Adrenal gland (tissue), 5 donors: ENCODE measurements at regions not wholly inside any gene's neighbourhood (a gene's known extent, or its start where the extent isn't known, plus 50 kb on each side); places are given as distances from the start of the nearest gene placed in this dataset.
"Not testable (repeated sequence)": the region's sequence is repeated elsewhere in the genome, so short reads cannot be mapped to it uniquely, and the experiment has no call there.

ENCODE experiments used
- CTCF ChIP-seq, 6 experiments: fragments of 450-650 bp in 4 of 6; fragments of 200-600 bp in 2 of 6; sonication (generic) in 1 of 6; IDR thresholded peaks; 1 replicate in 5 of 6; 2 replicates in 1 of 6; pipeline versions ENCODE4 v1.5.1 to v1.8.0; 2016 to 2021; ENCODE audit warnings: antibody characterized with exemption in 6 of 6, mild to moderate bottlenecking in 2 of 6, moderate library complexity in 1 of 6
- POLR2A ChIP-seq, 2 donors: fragments of 450-650 bp; IDR thresholded peaks; one replicate each; pipeline ENCODE4 v1.6.1; 2017; ENCODE audit warnings: antibody characterized with exemption in 2 of 2, mild to moderate bottlenecking in 2 of 2, moderate library complexity in 1 of 2
- donor health status: DM: no; HTN: no; CAD: no.

GRCh38 chrX:51179805-51180204 lies 152.8 kb upstream of the NUDT10 start:
- TF ChIP-seq POLR2A, CTCF (IDR thresholded peaks at IDR 0.05): not testable (repeated sequence)
